NB4 (cell line): ENCODE measurements at regions not wholly inside any gene's neighbourhood (a gene's known extent, or its start where the extent isn't known, plus 50 kb on each side); places are given as distances from the start of the nearest gene placed in this dataset.

Experiments
- POLR2A ChIP-seq: IDR thresholded peaks from 2 replicates; pipeline ENCODE4 v1.6.1; 2011; ENCODE audit warnings: mild to moderate bottlenecking; ENCODE audit not compliant: insufficient read length; ENCODE audit errors: extremely low read depth
- TF ChIP-seq, protein P1 (sequence below): IDR thresholded peaks from 2 replicates; pipeline ENCODE4 v1.6.1; 2011; ENCODE audit warnings: low read depth, low read length
- TF ChIP-seq, protein P2 (sequence below): IDR thresholded peaks from one replicate; pipeline ENCODE4 v1.5.1; 2012; ENCODE audit warnings: low read depth, low read length

DNA sequence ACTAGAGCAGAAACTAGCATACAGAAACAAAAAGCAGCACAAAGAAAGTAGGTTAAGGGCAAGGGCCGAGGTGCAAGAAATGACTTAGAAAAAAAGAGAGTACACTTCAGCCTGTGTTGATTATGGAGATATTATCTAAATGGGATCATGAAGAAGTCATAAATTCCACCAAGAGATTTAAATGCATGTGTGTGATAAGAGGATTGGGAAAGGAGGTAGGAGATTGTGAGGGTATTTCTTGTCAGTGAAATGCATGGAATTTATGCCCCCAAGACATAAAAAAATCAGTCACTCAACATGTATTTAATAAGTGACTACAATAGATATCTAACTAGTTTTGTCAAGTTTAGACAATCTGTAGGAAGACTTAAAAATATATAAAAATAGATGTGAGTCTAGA lies 976.2 kb upstream of the LRFN5 start:
- TF ChIP-seq POLR2A = no peak
- TF ChIP-seq, protein P1, sequence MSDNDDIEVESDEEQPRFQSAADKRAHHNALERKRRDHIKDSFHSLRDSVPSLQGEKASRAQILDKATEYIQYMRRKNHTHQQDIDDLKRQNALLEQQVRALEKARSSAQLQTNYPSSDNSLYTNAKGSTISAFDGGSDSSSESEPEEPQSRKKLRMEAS = no peak
- TF ChIP-seq, protein P2, sequence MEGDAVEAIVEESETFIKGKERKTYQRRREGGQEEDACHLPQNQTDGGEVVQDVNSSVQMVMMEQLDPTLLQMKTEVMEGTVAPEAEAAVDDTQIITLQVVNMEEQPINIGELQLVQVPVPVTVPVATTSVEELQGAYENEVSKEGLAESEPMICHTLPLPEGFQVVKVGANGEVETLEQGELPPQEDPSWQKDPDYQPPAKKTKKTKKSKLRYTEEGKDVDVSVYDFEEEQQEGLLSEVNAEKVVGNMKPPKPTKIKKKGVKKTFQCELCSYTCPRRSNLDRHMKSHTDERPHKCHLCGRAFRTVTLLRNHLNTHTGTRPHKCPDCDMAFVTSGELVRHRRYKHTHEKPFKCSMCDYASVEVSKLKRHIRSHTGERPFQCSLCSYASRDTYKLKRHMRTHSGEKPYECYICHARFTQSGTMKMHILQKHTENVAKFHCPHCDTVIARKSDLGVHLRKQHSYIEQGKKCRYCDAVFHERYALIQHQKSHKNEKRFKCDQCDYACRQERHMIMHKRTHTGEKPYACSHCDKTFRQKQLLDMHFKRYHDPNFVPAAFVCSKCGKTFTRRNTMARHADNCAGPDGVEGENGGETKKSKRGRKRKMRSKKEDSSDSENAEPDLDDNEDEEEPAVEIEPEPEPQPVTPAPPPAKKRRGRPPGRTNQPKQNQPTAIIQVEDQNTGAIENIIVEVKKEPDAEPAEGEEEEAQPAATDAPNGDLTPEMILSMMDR = no peak
